IMR-90 (cell line): ENCODE measurements at regions not wholly inside any gene's neighbourhood (a gene's known extent, or its start where the extent isn't known, plus 50 kb on each side); places are given as distances from the start of the nearest gene placed in this dataset.

Experiments
- ATAC-seq: fragments of 200-7000 bp; cut with Tn5 transposase; 2 replicates; pipeline ENCODE4 v1.9.1; 2020; ENCODE audit warnings: low read depth, mild to moderate bottlenecking, moderate library complexity
- BruUV-seq: library from RNA; stranded (reverse); fragments of 400-500 nt; replicated peaks from 2 replicates; lab custom pipeline; 2021; lab: Mats Ljungman, UMichigan
- CTCF ChIA-PET: fragments of 300-600 bp; formaldehyde crosslinking; extraction: SDS; loops from one replicate; lab custom pipeline; 2021; ENCODE audit warnings: antibody characterized with exemption; lab: Yijun Ruan, JAX
- POLR2A ChIA-PET: fragments of 300-600 bp; sonication (Branson Sonifier 250); formaldehyde crosslinking; loops from one replicate; lab custom pipeline; 2022; ENCODE audit warnings: antibody characterized with exemption; ENCODE audit not compliant: unreplicated experiment; lab: Charles Lee
- DNase-seq: peaks from one replicate; pipeline ENCODE4 v3.0.0; 2013
- H2AFZ ChIP-seq: replicated peaks from 2 replicates; pipeline ENCODE3; 2013; ENCODE audit warnings: low read length, mild to moderate bottlenecking; ENCODE audit not compliant: poor library complexity
- H2AK5ac ChIP-seq: 2 replicates; pipeline ENCODE4 v1.6.1; 2013; ENCODE audit warnings: low read depth, low read length, inconsistent platforms
- H2AK9ac ChIP-seq: replicated peaks from 2 replicates; pipeline ENCODE3; 2013; ENCODE audit warnings: mild to moderate bottlenecking, low read depth, low read length, moderate library complexity; ENCODE audit not compliant: poor library complexity
- H2BK120ac ChIP-seq: 2 replicates; pipeline ENCODE4 v1.6.1; 2013; ENCODE audit warnings: low read depth, low read length, inconsistent platforms
- H2BK15ac ChIP-seq: 3 replicates; pipeline ENCODE4 v1.6.1; 2013; ENCODE audit warnings: low read depth, low read length, inconsistent platforms
- H2BK20ac ChIP-seq: 2 replicates; pipeline ENCODE4 v1.6.1; 2013; ENCODE audit warnings: low read depth, mild to moderate bottlenecking, inconsistent platforms, low read length, moderate library complexity
- H2BK5ac ChIP-seq: 2 replicates; pipeline ENCODE4 v1.6.1; 2013; ENCODE audit warnings: mild to moderate bottlenecking, low read depth, low read length, inconsistent platforms; ENCODE audit not compliant: poor library complexity, severe bottlenecking
- H3K14ac ChIP-seq: replicated peaks from 2 replicates; pipeline ENCODE4 v1.6.1; 2013; ENCODE audit warnings: low read depth, low read length, inconsistent platforms
- H3K18ac ChIP-seq: 2 replicates; pipeline ENCODE4 v1.6.1; 2013; ENCODE audit warnings: low read depth, low read length, control low read depth
- H3K23ac ChIP-seq: 2 replicates; pipeline ENCODE4 v1.6.1; 2013; ENCODE audit warnings: low read depth, low read length, inconsistent platforms
- H3K27ac ChIP-seq: 2 replicates; pipeline ENCODE4 v1.5.1; 2013; ENCODE audit warnings: mild to moderate bottlenecking, control low read depth, low read length; ENCODE audit not compliant: insufficient read depth
- H3K27me3 ChIP-seq: 2 replicates; pipeline ENCODE4 v1.6.1; 2013; ENCODE audit warnings: low read length; ENCODE audit not compliant: control insufficient read depth, insufficient read depth
- H3K36me3 ChIP-seq: 2 replicates; pipeline ENCODE4 v1.6.1; 2013; ENCODE audit warnings: low read length, mixed read lengths; ENCODE audit not compliant: control insufficient read depth, insufficient read depth
- H3K4ac ChIP-seq: 2 replicates; pipeline ENCODE4 v1.6.1; 2013; ENCODE audit warnings: low read depth, low read length, inconsistent platforms
- H3K4me1 ChIP-seq: 2 replicates; pipeline ENCODE4 v1.6.1; 2013; ENCODE audit warnings: low read length, mixed read lengths; ENCODE audit not compliant: control insufficient read depth, insufficient read depth
- H3K4me2 ChIP-seq: 2 replicates; pipeline ENCODE4 v1.6.1; 2013; ENCODE audit warnings: low read depth, mild to moderate bottlenecking, control low read depth, low read length, moderate library complexity
- H3K4me3 ChIP-seq: 2 replicates; pipeline ENCODE4 v1.5.1; 2013; ENCODE audit warnings: low read depth, mild to moderate bottlenecking, control low read depth, low read length, moderate library complexity; ENCODE audit not compliant: insufficient read depth
- H3K56ac ChIP-seq: 2 replicates; pipeline ENCODE4 v1.6.1; 2013; ENCODE audit warnings: low read length, inconsistent platforms; ENCODE audit not compliant: insufficient read depth; ENCODE audit errors: extremely low read depth
- H3K79me1 ChIP-seq, 2 experiments: 2 replicates each; pipeline ENCODE4 v1.6.1; 2013; ENCODE audit warnings: low read length in 2 of 2, inconsistent platforms in 1 of 2, low read depth in 1 of 2
- H3K9ac ChIP-seq: 2 replicates; pipeline ENCODE4 v1.6.1; 2013; ENCODE audit warnings: low read depth, low read length, control low read depth
- H3K9me1 ChIP-seq: 2 replicates; pipeline ENCODE4 v1.6.1; 2013; ENCODE audit warnings: low read length, inconsistent platforms; ENCODE audit not compliant: insufficient read depth
- H3K9me3 ChIP-seq: 2 replicates; pipeline ENCODE4 v1.6.1; 2013; ENCODE audit warnings: low read length; ENCODE audit not compliant: control insufficient read depth, insufficient read depth
- H4K20me1 ChIP-seq: 2 replicates; pipeline ENCODE4 v1.6.1; 2013; ENCODE audit warnings: low read length, inconsistent platforms; ENCODE audit not compliant: insufficient read depth
- H4K5ac ChIP-seq: 2 replicates; pipeline ENCODE4 v1.6.1; 2013; ENCODE audit warnings: mild to moderate bottlenecking, low read depth, low read length, control low read depth
- H4K8ac ChIP-seq, 2 experiments: 2 replicates each; pipeline ENCODE4 v1.6.1; 2013; ENCODE audit warnings: low read depth in 2 of 2, low read length in 2 of 2, control low read depth in 1 of 2, inconsistent platforms in 1 of 2
- H4K91ac ChIP-seq: 2 replicates; pipeline ENCODE4 v1.6.1; 2013; ENCODE audit warnings: low read depth, low read length, inconsistent platforms; ENCODE audit not compliant: insufficient read depth
- BHLHE40 ChIP-seq: fragments of 150-350 bp; IDR thresholded peaks from 2 replicates; pipeline ENCODE4 v1.6.1; 2016; ENCODE audit warnings: mild to moderate bottlenecking, low read depth, low read length
- CEBPB ChIP-seq: IDR thresholded peaks from 2 replicates; pipeline ENCODE4 v1.6.1; 2012; ENCODE audit warnings: low read depth, low read length, improper control_type of control experiment
- ELK1 ChIP-seq: fragments of 150-350 bp; IDR thresholded peaks from 2 replicates; pipeline ENCODE4 v1.6.1; 2016; ENCODE audit warnings: low read depth, mild to moderate bottlenecking, low read length, moderate library complexity, borderline replicate concordance
- FOS ChIP-seq: fragments of 150-350 bp; IDR thresholded peaks from 2 replicates; pipeline ENCODE4 v1.6.1; 2016; ENCODE audit warnings: low read depth, low read length
- MXI1 ChIP-seq: IDR thresholded peaks from 2 replicates; pipeline ENCODE4 v1.6.1; 2012; ENCODE audit warnings: low read depth, mild to moderate bottlenecking, low read length, moderate library complexity, borderline replicate concordance
- NFE2L2 ChIP-seq: fragments of 150-350 bp; IDR thresholded peaks from 2 replicates; pipeline ENCODE4 v1.6.1; 2016; ENCODE audit warnings: low read depth, mild to moderate bottlenecking, low read length
- RFX5 ChIP-seq: IDR thresholded peaks from 2 replicates; pipeline ENCODE4 v1.8.0; 2012; ENCODE audit warnings: low read depth, mild to moderate bottlenecking, low read length, moderate library complexity
- WGBS, 2 experiments: methylation state at CpG; one replicate each; pipeline versions ENCODE4 v1.1.5 to v1.1.7; 2013; ENCODE audit warnings: missing lambda C conversion rate in 2 of 2; ENCODE audit not compliant: insufficient read length in 1 of 2; ENCODE audit errors: extremely low coverage in 2 of 2; 5-methylcytosine and 5-hydroxymethylcytosine counted together
- dilution Hi-C: fragments of 300-500 bp; cut with HindIII; formaldehyde crosslinking; loops from one replicate; pipeline ENCODE4 v1.14.3; 2018; ENCODE audit warnings: low sequenced_read_pairs; ENCODE audit not compliant: unreplicated experiment
- in situ Hi-C: fragments of 300-500 bp; cut with MboI; formaldehyde crosslinking; loops from 3 replicates; pipeline ENCODE4 v1.14.3; 2019; ENCODE audit warnings: low sequenced_read_pairs, inconsistent platforms, mixed read lengths
- intact Hi-C: fragments of 100-400 bp; cut with micrococcal nuclease; formaldehyde crosslinking; loops from 2 replicates; pipeline ENCODE4 v1.10.0; 2022

GRCh38 chr17:13759518-13760335 lies 158.0 kb upstream of the HS3ST3A1 start:
- Histone ChIP-seq H2AFZ (no peak overlapping the region), H3K36me3 (no peaks in the 10 kb centered on the region), H4K91ac (no peak overlapping the region), H3K56ac (no peak overlapping the region), H3K18ac (no peak overlapping the region), H3K4me1 (no peaks in the 10 kb centered on the region), H4K20me1 (no peaks in the 10 kb centered on the region), H3K79me1 (no peaks in the 10 kb centered on the region), H3K4me3 (no peak overlapping the region), H3K9ac (no peak overlapping the region), H3K23ac (no peak overlapping the region), H2AK9ac (no peak overlapping the region), H3K4me2 (no peak overlapping the region), H2BK5ac (no peak overlapping the region), H3K14ac (no peak overlapping the region), H3K27ac (no peak overlapping the region), H3K9me3 (no peaks in the 10 kb centered on the region), H3K27me3 (no peaks in the 10 kb centered on the region), H4K5ac (no peak overlapping the region), H4K8ac (no peak overlapping the region), H3K4ac (no peak overlapping the region), H3K9me1 (no peaks in the 10 kb centered on the region), H2BK15ac (no peak overlapping the region), H2BK20ac (no peak overlapping the region), H2AK5ac (no peak overlapping the region), H2BK120ac (no peak overlapping the region)
- in situ Hi-C loops = no loop called here
- WGBS, 2 experiments = no CpG with 5 or more reads among the region's 6 CpGs
- TF ChIP-seq MXI1 (no peak), BHLHE40 (no peak), RFX5 (no peak), ELK1 (no peak), CEBPB (no peak), FOS (no peak), NFE2L2 (no peak)
- ChIA-PET POLR2A (no interaction called here), CTCF (no interaction called here)
- dilution Hi-C loops = no loop called here
- BruUV-seq = no TSS peak
- intact Hi-C loops = no loop called here
- no peak for DNase-seq
- no peak for ATAC-seq
